Endodermal cell (in vitro differentiated cells): ENCODE measurements at regions not wholly inside any gene's neighbourhood (a gene's known extent, or its start where the extent isn't known, plus 50 kb on each side); places are given as distances from the start of the nearest gene placed in this dataset.

Experiments used
- DNase-seq: peaks from one replicate; pipeline ENCODE4 v3.0.0-alpha.2; 2017
- H3K27ac ChIP-seq: 2 replicates; pipeline ENCODE4 v1.5.1; 2013; ENCODE audit warnings: mild to moderate bottlenecking, low read depth, low read length, moderate library complexity
- H3K27me3 ChIP-seq: 2 replicates; pipeline ENCODE4 v1.6.1; 2013; ENCODE audit warnings: mild to moderate bottlenecking, low read length, moderate library complexity; ENCODE audit not compliant: insufficient read depth, control insufficient read depth, poor library complexity, severe bottlenecking
- H3K36me3 ChIP-seq: 2 replicates; pipeline ENCODE4 v1.7.0; 2013; ENCODE audit warnings: mild to moderate bottlenecking, low read length, moderate library complexity; ENCODE audit not compliant: control insufficient read depth, insufficient read depth
- H3K4me1 ChIP-seq: one replicate; pipeline ENCODE4 v1.7.0; 2013; ENCODE audit warnings: low read length; ENCODE audit not compliant: control insufficient read depth, insufficient read depth
- H3K4me3 ChIP-seq: 2 replicates; pipeline ENCODE4 v1.5.1; 2013; ENCODE audit warnings: mild to moderate bottlenecking, low read length, moderate library complexity
- H3K9ac ChIP-seq: 2 replicates; pipeline ENCODE4 v1.6.1; 2013; ENCODE audit warnings: mild to moderate bottlenecking, low read length, moderate library complexity; ENCODE audit not compliant: poor library complexity, severe bottlenecking; ENCODE audit errors: extremely low read depth
- H3K9me3 ChIP-seq: 2 replicates; pipeline ENCODE4 v1.6.1; 2013; ENCODE audit warnings: mild to moderate bottlenecking, low read length, moderate library complexity; ENCODE audit not compliant: control insufficient read depth
- H3K27ac Mint-ChIP-seq: 2 replicates; pipeline ENCODE4 v1.8.0; 2020; ENCODE audit warnings: mixed read lengths
- H3K27me3 Mint-ChIP-seq: 2 replicates; pipeline ENCODE4 v1.8.0; 2021; ENCODE audit warnings: mild to moderate bottlenecking, mixed read lengths; ENCODE audit not compliant: insufficient read depth
- H3K36me3 Mint-ChIP-seq: 2 replicates; pipeline ENCODE4 v1.8.0; 2020; ENCODE audit warnings: low read depth, mixed read lengths
- H3K4me1 Mint-ChIP-seq: 2 replicates; pipeline ENCODE4 v1.8.0; 2020; ENCODE audit warnings: mixed read lengths
- H3K4me3 Mint-ChIP-seq: 2 replicates; pipeline ENCODE4 v1.8.0; 2020; ENCODE audit warnings: mild to moderate bottlenecking, moderate library complexity, mixed read lengths
- H3K9me3 Mint-ChIP-seq: 2 replicates; pipeline ENCODE4 v1.8.0; 2020; ENCODE audit warnings: mild to moderate bottlenecking, mixed read lengths
- CTCF ChIP-seq: fragments of 200-600 bp; sonication (generic); conservative IDR thresholded peaks from 2 replicates; pipeline ENCODE4 v1.5.0; 2021; ENCODE audit warnings: antibody characterized with exemption, mild to moderate bottlenecking
- WGBS, 2 experiments: methylation state at CpG; one replicate each; pipeline versions ENCODE4 v1.1.5 to v1.1.7; 2013; ENCODE audit warnings: missing lambda C conversion rate in 2 of 2, mixed read lengths in 1 of 2; ENCODE audit not compliant: insufficient coverage in 1 of 2, insufficient read length in 1 of 2; 5-methylcytosine and 5-hydroxymethylcytosine counted together

- 87 to 100% methylated on average over 1 to 4 of the region's 4 CpGs for WGBS, 2 experiments
- H3K9me3 ChIP-seq: no peaks in the 10 kb centered on the region
- Mint-ChIP-seq H3K4me1 (peaks cover 15% of the 10 kb centered on the region), H3K36me3 (no peaks in the 10 kb centered on the region), H3K27me3 (no peaks in the 10 kb centered on the region), H3K9me3 (no peaks in the 10 kb centered on the region), H3K4me3 (no peak overlapping the region), H3K27ac (no peak overlapping the region)
- H3K27ac ChIP-seq: no peak overlapping the region
- H3K4me3 ChIP-seq: no peak overlapping the region
- H3K4me1 ChIP-seq: no peaks in the 10 kb centered on the region
- H3K27me3 ChIP-seq: no peaks in the 10 kb centered on the region
- H3K36me3 ChIP-seq: no peaks in the 10 kb centered on the region
- no peak for DNase-seq
- no peak overlapping the region for H3K9ac ChIP-seq
- TF ChIP-seq CTCF: no peak
These were observed 213.9 kb downstream of the MTHFS start for GRCh38 chr15:79682851-79683288.

- H3K36me3 ChIP-seq: no peaks in the 10 kb centered on the region
- no peaks in the 10 kb centered on the region for H3K27me3 ChIP-seq
- Mint-ChIP-seq H3K4me1 (no peaks in the 10 kb centered on the region), H3K9me3 (peaks cover 22% of the 10 kb centered on the region), H3K4me3 (no peak overlapping the region), H3K27ac (no peak overlapping the region), H3K36me3 (no peaks in the 10 kb centered on the region), H3K27me3 (no peaks in the 10 kb centered on the region)
- H3K4me1 ChIP-seq: no peaks in the 10 kb centered on the region
- no peak for DNase-seq
- H3K9me3 ChIP-seq: no peaks in the 10 kb centered on the region
- WGBS, 2 experiments: no CpG with 5 or more reads among the region's 1 CpG
- TF ChIP-seq CTCF: no peak
- H3K9ac ChIP-seq: no peak overlapping the region
- no peak overlapping the region for H3K27ac ChIP-seq
- H3K4me3 ChIP-seq: no peak overlapping the region
These were observed 207.8 kb downstream of the MTHFS start for GRCh38 chr15:79689030-79689429.

GRCh38 chr15:79700951-79701480 is 195.8 kb downstream of the MTHFS start:
- Histone ChIP-seq H3K27me3 (no peaks in the 10 kb centered on the region), H3K4me1 (no peaks in the 10 kb centered on the region), H3K36me3 (no peaks in the 10 kb centered on the region), H3K4me3 (no peak overlapping the region), H3K9me3 (no peaks in the 10 kb centered on the region), H3K27ac (no peak overlapping the region), H3K9ac (no peak overlapping the region)
- 94 to 100% methylated on average over 1 to 4 of the region's 4 CpGs for WGBS, 2 experiments
- H3K9me3 Mint-ChIP-seq: no peaks in the 10 kb centered on the region
- no peaks in the 10 kb centered on the region for H3K36me3 Mint-ChIP-seq
- no peaks in the 10 kb centered on the region for H3K4me1 Mint-ChIP-seq
- DNase-seq: no peak
- H3K4me3 Mint-ChIP-seq: no peak overlapping the region
- H3K27ac Mint-ChIP-seq: no peak overlapping the region
- no peaks in the 10 kb centered on the region for H3K27me3 Mint-ChIP-seq
- TF ChIP-seq CTCF: no peak
